IPS-18a (cell line): ENCODE measurements at regions not wholly inside any gene's neighbourhood (a gene's known extent, or its start where the extent isn't known, plus 50 kb on each side); places are given as distances from the start of the nearest gene placed in this dataset.

ENCODE experiments used
- H3K27ac ChIP-seq: one replicate; pipeline ENCODE4 v1.5.1; 2013; ENCODE audit warnings: low read length
- H3K27me3 ChIP-seq: one replicate; pipeline ENCODE4 v1.6.1; 2013; ENCODE audit warnings: mild to moderate bottlenecking, low read length; ENCODE audit not compliant: control insufficient read depth, insufficient read depth
- H3K36me3 ChIP-seq: one replicate; pipeline ENCODE4 v1.6.1; 2013; ENCODE audit warnings: low read depth, low read length; ENCODE audit not compliant: control insufficient read depth
- H3K4me1 ChIP-seq: one replicate; pipeline ENCODE4 v1.6.1; 2013; ENCODE audit warnings: low read depth, low read length; ENCODE audit not compliant: control insufficient read depth
- H3K4me3 ChIP-seq: one replicate; pipeline ENCODE4 v1.5.1; 2013; ENCODE audit warnings: low read length
- H3K9ac ChIP-seq: one replicate; pipeline ENCODE4 v1.6.1; 2013; ENCODE audit warnings: mild to moderate bottlenecking, low read length, moderate library complexity
- H3K9me3 ChIP-seq: one replicate; pipeline ENCODE4 v1.6.1; 2013; ENCODE audit warnings: low read depth, low read length; ENCODE audit not compliant: control insufficient read depth

DNA sequence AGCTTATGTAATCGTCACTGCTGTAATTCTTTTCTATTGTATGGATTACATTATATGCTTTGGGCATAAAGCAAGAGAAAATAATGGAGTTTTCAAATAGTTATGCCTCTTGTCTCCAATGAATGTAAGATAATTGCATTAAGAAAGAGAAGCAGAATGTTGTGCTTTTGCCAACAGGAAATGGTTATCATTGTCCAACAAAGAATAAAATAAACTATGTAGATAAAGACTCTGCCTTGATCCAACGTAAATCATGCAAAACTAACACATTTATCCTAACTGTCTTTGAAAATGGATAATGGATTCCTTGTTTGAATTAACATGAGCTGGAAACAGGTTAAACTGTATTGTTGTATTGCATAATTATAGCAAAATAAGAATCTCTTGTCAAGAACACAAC, 1709.0 kb downstream of the PCDH7 start:
- Histone ChIP-seq H3K27ac (no peak overlapping the region), H3K4me3 (no peak overlapping the region), H3K27me3 (no peaks in the 10 kb centered on the region), H3K9ac (no peak overlapping the region), H3K36me3 (no peaks in the 10 kb centered on the region), H3K4me1 (no peaks in the 10 kb centered on the region), H3K9me3 (peaks cover 3% of the 10 kb centered on the region)

GRCh38 chr4:32435308-32435707, 1715.1 kb downstream of the PCDH7 start:
- Histone ChIP-seq H3K9ac (no peak overlapping the region), H3K9me3 (peaks cover 3% of the 10 kb centered on the region), H3K27ac (no peak overlapping the region), H3K4me3 (no peak overlapping the region), H3K36me3 (no peaks in the 10 kb centered on the region), H3K27me3 (no peaks in the 10 kb centered on the region), H3K4me1 (no peaks in the 10 kb centered on the region)

DNA sequence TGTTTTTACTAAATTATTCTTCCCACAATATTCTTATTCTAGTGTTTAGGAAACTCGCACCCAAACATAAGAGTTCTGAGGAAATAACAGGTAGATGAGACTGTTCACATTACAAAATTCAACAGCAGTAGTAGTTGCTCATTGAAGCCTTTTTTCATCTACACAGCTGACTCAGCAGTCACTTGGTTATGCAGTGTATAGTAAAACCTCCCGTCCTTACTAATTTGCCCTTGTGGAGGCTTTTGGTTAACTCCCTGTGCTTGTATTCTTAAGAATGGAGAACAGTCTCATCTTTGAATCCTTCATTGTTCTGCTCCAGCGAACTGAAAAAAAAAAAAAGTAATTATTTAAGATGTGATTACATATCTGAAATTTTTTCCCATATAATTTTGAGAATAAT, 1716.6 kb downstream of the PCDH7 start:
- no peak overlapping the region for H3K9ac ChIP-seq
- no peak overlapping the region for H3K27ac ChIP-seq

DNA sequence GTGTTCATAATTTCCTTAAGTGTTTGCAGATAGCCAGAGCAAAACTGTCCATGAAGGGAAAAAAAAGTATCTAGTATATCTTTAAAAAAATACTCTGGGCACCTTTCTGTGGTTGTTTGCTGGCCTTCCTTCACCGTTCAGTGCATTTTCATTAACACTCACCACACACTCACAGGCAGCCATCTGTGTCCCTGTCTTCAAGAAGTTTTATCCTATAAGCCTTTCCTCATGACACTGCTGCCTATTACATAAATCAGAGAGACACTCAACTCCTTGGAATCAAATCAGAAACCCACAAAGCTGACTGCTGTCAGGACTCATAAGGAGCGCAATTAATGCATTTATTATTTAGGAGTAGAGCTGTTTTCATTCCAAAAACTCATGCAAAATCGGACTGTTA, 1720.2 kb downstream of the PCDH7 start:
- Histone ChIP-seq H3K27ac (no peak overlapping the region), H3K9me3 (no peaks in the 10 kb centered on the region), H3K4me1 (no peaks in the 10 kb centered on the region), H3K27me3 (no peaks in the 10 kb centered on the region), H3K36me3 (no peaks in the 10 kb centered on the region), H3K9ac (no peak overlapping the region), H3K4me3 (no peak overlapping the region)

More for the DNA sequence above, 1716.6 kb downstream of the PCDH7 start:
- H3K27me3 ChIP-seq = no peaks in the 10 kb centered on the region
- no peaks in the 10 kb centered on the region for H3K4me1 ChIP-seq
- H3K4me3 ChIP-seq = no peak overlapping the region
- H3K9me3 ChIP-seq = peaks cover 3% of the 10 kb centered on the region
- H3K36me3 ChIP-seq = no peaks in the 10 kb centered on the region

DNA sequence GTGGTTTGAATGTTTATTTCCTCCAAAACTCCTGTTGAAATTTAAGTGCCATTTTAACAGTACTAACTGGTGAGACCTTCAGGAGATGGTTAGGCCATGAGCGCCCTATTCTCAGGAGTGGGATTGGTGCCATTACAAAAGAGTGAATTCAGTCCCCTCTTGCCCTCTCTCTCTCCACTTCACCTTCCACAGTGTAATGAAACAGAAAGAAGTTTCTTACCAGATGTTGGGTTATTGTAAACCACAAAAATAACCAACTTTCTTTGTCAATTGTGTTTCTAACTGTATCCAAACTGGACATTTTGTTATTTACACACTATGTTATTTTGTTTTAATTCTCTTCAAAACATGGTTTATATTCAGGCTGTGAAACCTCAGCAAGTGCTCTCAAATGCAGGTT, 1734.3 kb downstream of the PCDH7 start:
- H3K27me3 ChIP-seq = no peaks in the 10 kb centered on the region
- H3K36me3 ChIP-seq = no peaks in the 10 kb centered on the region
- no peaks in the 10 kb centered on the region for H3K4me1 ChIP-seq
- H3K9me3 ChIP-seq = no peaks in the 10 kb centered on the region
- no peak overlapping the region for H3K27ac ChIP-seq
- no peak overlapping the region for H3K9ac ChIP-seq
- no peak overlapping the region for H3K4me3 ChIP-seq

DNA sequence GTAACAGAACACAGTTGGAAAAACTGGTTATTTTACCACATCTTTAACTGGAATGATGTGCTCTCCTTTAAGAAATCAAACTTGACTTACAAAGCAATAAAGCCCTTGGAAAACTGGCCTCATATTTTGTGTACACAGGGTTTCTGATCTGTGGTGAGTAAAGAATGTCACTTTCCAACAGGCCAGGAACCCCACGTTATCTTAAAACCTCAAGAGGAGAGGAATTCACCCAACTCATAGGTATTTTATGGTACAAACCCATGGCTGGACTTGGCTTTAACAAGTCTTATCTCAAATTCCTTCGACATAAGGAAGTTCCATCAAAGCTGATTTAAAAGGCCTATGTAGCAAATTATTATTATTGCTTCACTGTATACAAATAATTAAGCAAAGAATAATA, 1735.1 kb downstream of the PCDH7 start:
- Histone ChIP-seq H3K4me1 (no peaks in the 10 kb centered on the region), H3K9me3 (no peaks in the 10 kb centered on the region), H3K27me3 (no peaks in the 10 kb centered on the region), H3K4me3 (no peak overlapping the region), H3K36me3 (no peaks in the 10 kb centered on the region), H3K9ac (no peak overlapping the region), H3K27ac (no peak overlapping the region)

GRCh38 chr4:32460972-32461371, 1740.8 kb downstream of the PCDH7 start:
- Histone ChIP-seq H3K4me1 (no peaks in the 10 kb centered on the region), H3K36me3 (no peaks in the 10 kb centered on the region), H3K9ac (no peak overlapping the region), H3K4me3 (no peak overlapping the region), H3K27me3 (no peaks in the 10 kb centered on the region), H3K9me3 (no peaks in the 10 kb centered on the region), H3K27ac (no peak overlapping the region)

GRCh38 chr4:32462944-32463343, 1742.8 kb downstream of the PCDH7 start:
- Histone ChIP-seq H3K9me3 (no peaks in the 10 kb centered on the region), H3K27ac (no peak overlapping the region), H3K4me1 (no peaks in the 10 kb centered on the region), H3K4me3 (no peak overlapping the region), H3K27me3 (no peaks in the 10 kb centered on the region), H3K36me3 (no peaks in the 10 kb centered on the region), H3K9ac (no peak overlapping the region)

GRCh38 chr4:32470087-32470585, 1750.0 kb downstream of the PCDH7 start:
- no peak overlapping the region for H3K9ac ChIP-seq
- H3K9me3 ChIP-seq = no peaks in the 10 kb centered on the region
- H3K27me3 ChIP-seq = no peaks in the 10 kb centered on the region
- no peaks in the 10 kb centered on the region for H3K36me3 ChIP-seq
- no peaks in the 10 kb centered on the region for H3K4me1 ChIP-seq
- no peak overlapping the region for H3K4me3 ChIP-seq
- no peak overlapping the region for H3K27ac ChIP-seq

DNA sequence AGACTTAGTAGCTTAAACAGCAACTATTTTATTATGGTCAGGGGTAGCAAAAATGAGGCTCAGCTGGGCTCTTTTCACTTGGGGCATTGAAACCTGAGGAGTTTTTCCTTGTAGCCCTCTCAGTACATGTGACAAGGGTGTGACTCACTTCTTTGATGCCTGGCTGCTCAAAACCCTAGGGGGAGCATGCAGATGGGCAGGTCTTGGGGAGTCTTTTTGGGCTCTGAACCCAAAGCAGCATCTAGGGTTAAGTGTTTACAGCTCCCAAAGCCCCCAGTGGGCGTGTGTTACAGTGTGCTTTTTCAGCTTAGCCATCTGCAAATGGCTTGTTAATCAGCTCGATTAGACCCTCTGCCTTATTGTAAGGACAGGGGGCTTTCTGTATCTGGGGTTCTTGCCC, 1752.7 kb downstream of the PCDH7 start:
- no peaks in the 10 kb centered on the region for H3K36me3 ChIP-seq
- H3K4me1 ChIP-seq = no peaks in the 10 kb centered on the region
- H3K4me3 ChIP-seq = no peak overlapping the region

GRCh38 chr4:32475710-32476109, 1755.5 kb downstream of the PCDH7 start:
- Histone ChIP-seq H3K9ac (no peak overlapping the region), H3K36me3 (no peaks in the 10 kb centered on the region), H3K9me3 (no peaks in the 10 kb centered on the region), H3K27ac (no peak overlapping the region), H3K27me3 (no peaks in the 10 kb centered on the region), H3K4me3 (no peak overlapping the region), H3K4me1 (no peaks in the 10 kb centered on the region)

More for the DNA sequence above, 1752.7 kb downstream of the PCDH7 start:
- no peak overlapping the region for H3K9ac ChIP-seq
- no peaks in the 10 kb centered on the region for H3K27me3 ChIP-seq
- H3K9me3 ChIP-seq = no peaks in the 10 kb centered on the region
- H3K27ac ChIP-seq = no peak overlapping the region

DNA sequence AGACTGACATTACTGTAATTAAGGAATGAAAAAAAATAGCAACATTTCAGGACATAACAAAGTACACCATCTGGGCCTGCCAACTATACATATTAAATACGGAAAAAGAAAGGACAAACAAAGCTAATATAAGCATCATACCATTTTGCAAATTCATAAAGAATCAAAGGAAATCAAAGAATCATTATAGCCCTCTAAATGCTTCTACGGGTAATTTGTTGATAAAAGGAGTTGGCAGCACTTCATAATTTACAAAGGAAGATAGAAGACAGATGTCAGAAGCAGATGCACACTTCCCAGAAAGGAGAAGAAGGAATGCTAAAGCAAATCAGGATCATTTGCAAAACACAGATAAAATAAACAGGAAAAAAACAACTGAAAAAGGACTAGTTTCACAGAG, 1757.3 kb downstream of the PCDH7 start:
- Histone ChIP-seq H3K36me3 (no peaks in the 10 kb centered on the region), H3K4me3 (no peak overlapping the region), H3K9me3 (no peaks in the 10 kb centered on the region), H3K4me1 (no peaks in the 10 kb centered on the region), H3K27me3 (no peaks in the 10 kb centered on the region), H3K9ac (no peak overlapping the region), H3K27ac (no peak overlapping the region)
